ENCODE measurements at regions not wholly inside any gene's neighbourhood (a gene's known extent, or its start where the extent isn't known, plus 50 kb on each side); places are given as distances from the start of the nearest gene placed in this dataset.

DNA sequence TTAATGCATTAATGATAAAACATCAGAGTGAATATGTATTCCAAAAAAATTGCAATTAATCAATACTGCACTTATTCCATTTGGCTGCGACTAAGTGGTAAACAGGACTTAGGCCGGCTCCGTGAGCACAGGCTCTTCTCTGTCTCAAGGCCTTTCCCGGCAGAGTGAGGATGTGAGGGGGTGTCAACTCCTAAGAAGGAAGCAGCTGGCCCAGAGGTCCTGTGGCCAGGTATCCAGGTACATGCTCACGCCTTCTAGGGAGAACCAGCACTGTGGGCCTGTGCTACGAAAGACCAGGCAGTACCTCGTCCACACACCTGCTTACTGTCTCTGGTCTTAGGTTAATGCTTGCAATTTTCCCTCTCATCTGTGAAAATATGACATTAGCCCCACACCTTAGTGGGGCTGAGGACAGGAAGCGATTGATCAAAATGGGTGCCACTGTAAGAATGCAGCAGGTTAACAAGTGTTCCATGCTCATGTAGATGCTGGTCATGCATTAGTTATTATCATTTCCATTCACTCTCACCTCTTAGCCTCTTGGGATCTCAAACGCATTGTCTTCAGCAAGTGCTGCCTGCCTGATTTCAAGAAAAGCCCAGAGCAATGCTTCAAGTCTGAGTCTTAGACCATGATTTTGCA is 175.3 kb downstream of the ABHD5 start:
- in situ Hi-C loops (cut with HindIII; ENCODE audit: low sequenced_read_pairs): no loop called here

DNA sequence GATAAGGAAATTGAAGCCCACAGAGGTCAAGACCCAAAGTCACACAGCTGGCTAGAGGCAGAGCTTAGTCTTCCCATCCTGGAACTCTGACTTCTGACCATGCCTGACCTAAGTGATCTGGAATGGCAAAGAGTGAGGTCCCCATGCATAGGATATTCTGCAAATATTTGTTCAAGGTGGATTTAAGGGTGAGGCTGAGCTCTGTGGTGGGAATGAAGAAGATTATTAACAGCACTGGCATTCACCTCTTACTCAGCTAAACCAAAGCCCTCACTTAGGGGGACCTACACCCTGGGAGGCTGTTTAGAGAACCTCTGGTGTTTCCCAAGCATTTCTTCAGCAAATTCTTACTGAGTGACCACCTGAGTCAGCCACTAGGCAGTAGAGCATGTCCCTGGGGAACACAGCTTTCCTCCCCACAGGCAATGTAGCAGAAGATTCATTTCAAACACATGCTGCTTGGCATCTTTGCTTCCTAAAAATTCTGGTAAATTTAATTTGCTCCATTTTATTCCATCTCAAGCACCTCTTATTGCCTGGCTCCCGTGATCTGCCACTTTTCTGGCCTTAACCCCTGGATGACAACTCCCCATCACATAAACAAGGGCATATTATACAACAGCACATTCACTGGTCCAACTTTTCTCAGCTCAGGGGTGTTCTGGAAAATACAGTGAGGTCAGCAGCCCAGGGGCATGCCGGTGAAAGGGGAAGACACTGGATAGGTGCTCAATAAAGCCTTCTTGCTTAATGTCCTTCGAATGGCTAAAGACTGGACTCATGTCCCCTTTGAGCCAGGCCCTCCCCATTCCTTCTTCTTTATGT is 176.0 kb downstream of the ABHD5 start:
- in situ Hi-C loops (cut with HindIII; ENCODE audit: low sequenced_read_pairs): no loop called here

DNA sequence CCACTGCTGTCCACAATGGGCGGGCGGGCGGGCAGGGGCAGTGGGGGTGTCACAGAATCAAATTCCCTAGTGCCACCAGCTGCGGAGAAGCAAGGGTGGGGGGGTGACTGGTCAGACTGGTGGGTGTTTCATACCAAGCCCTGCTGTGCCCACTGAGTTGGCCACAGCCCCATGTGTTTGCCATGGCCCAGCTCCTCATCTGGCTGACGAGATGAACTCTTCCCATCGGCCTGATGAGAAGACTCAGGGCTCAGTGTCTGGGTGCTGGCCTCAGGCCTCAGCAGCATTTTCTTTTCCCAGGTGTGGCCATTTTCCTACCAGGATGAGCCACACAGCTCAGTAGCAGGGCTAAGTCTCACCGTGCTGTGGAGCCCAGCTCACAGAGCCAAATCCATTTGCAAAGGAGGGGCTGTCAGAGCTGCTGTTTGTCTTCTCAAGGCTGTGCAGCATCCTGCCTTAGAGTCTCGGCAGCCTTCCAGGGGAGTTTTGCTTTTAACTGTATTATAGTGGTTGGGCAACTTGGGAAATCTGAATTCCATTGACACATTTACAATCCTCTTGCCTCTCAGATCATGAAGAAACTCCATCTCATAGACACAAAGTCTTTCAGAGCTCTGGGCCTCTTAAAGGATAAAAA is 176.8 kb downstream of the ABHD5 start:
- in situ Hi-C loops (cut with HindIII; ENCODE audit: low sequenced_read_pairs): no loop called here

- in situ Hi-C loops (cut with HindIII; ENCODE audit: low sequenced_read_pairs): no loop called here
These were observed 178.8 kb downstream of the ABHD5 start for GRCh38 chr3:43869491-43869890.

DNA sequence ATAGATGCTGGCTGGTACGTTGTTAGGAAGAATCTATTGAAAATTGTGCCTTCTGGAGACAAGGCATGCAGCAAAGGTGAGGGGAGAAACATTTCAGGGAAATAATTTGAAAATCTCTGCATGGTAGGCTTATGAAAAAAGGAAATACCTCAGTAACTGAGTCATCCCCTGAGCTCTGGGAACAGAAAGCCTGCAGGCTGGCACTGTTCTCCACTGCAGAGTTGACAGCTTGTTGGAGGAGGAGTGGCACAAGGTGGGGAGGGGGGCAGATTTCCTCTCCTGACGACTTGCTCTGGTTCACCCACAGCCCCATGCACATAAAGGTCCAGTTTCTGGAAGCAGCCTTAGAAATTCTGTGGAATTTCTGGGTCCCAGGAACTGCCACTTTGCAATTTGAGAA is 179.4 kb downstream of the ABHD5 start:
- in situ Hi-C loops (cut with HindIII; ENCODE audit: low sequenced_read_pairs): no loop called here

DNA sequence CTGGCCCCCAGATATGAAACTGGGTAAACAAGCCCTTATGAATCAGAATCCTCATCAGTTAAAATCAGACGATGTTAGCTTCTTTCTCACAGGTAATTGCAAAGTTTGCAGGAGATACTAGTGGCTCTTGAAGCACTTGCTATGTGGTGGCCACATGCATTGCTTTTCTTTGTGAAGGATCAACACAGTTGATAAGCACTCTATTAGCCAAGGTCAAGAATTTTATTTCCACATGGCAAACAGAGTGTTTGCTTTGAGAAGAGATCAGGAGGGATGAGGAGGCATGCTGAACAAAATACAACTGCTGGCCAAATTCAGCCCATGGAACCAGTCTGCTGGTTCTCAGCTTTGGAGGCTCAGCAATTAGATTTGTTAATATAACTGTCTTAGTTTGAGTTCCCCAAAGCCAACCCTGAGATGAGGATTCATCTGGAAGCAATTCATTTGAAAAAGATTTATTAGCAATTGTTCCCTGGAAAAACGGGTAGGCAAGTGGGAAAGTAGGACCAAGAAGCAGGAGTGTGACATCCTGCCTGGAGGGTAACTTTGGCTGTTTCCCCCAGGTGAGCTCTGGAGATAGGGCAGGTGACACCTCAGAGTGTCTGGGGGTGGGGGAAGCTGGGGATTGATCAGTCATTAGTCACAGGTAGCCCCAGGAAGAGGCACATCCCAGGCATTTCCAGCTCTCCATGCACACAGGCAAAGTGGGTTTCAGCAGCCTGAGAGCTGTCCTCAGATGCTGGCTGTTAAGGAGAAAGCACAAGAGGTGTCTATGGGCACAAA is 180.3 kb downstream of the ABHD5 start:
- in situ Hi-C loops (cut with HindIII; ENCODE audit: low sequenced_read_pairs): no loop called here

DNA sequence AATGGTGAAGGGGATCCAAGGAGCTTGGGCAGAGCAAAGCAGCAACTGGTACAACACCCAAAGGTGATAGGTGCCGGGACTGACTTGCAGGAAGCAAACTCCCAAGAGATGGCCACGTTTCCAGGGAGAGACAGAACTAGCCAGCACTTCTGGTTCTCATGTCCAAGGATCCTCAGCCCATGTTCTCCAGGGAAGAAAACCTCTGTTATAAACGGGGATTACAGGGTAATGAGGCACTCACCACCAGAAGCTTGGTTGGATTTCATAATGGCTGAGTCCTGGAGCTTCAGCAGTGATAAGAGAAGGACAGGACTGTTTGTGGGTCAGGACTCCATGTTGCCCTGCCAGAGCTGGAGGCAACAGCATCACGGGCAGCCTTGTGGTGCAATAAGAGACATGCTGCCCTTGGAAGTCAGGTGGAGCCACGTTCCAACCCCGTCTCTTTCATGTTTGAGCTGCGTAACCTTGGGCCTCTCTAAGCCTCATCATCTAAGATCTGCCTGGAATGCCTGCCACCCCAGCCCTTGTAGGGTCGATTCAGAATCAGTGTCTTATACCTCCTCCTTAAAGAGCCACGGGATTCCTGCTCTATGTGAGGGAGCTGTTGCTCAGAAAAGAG is 181.0 kb downstream of the ABHD5 start:
- in situ Hi-C loops (cut with HindIII; ENCODE audit: low sequenced_read_pairs): no loop called here

DNA sequence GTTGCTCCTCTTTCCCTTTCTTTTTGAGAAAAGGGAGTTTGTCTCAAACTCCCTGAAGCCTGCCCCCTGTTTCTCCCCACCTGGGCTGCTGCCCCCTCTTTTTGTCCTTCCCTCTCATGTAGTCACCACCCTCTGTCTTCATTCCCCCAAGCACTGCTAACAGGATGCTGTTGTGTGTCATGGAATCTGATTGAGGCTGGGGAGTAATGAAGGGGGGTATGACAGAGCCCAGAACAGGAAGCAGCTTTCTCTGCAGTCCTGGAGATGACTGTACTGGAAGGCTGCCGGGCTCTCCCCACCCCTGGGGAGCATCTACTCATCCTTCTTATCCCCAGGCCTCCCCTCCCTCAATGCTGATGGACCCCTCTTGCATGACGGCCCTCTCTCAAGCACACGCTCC is 181.6 kb downstream of the ABHD5 start:
- in situ Hi-C loops (cut with HindIII; ENCODE audit: low sequenced_read_pairs): no loop called here

DNA sequence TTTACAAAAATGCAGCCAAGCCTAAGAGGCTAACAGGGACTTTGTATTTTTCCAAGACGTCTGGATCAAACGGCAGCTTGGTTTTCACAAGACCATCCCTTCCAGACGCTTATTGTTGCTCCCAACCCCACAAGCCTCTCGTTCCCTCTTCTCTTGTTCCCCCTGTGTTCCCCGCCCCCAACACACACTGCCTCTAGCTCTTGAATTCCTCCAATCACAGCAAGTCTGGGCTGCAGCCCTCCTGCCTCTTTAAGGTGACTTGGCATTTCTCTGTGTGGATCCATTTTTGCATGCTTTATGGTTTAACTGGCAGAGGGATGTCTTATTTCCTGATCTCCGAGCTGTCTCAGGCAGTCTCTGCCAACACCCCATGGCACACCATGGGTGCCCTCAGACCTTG is 182.2 kb downstream of the ABHD5 start:
- in situ Hi-C loops (cut with HindIII; ENCODE audit: low sequenced_read_pairs): no loop called here

DNA sequence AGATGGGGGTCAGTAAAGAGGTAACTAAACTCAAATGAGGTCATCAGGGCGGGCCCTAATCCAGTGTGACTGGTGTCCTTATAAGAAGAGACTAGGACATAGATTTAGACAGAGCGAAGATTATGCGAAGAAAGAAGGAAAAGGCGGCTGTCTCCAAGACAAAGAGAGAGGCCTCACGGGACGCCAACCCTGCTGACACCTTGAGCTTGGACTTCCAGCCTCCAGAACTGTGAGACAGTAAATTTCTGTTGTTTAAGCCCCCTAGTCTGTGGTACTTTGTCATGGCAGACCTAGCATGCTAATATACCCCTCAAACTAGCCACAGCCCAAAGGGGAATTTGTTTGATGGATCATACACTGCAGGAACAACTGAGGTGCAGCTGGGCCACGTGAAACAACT is 183.0 kb downstream of the ABHD5 start:
- in situ Hi-C loops (cut with HindIII; ENCODE audit: low sequenced_read_pairs): no loop called here

DNA sequence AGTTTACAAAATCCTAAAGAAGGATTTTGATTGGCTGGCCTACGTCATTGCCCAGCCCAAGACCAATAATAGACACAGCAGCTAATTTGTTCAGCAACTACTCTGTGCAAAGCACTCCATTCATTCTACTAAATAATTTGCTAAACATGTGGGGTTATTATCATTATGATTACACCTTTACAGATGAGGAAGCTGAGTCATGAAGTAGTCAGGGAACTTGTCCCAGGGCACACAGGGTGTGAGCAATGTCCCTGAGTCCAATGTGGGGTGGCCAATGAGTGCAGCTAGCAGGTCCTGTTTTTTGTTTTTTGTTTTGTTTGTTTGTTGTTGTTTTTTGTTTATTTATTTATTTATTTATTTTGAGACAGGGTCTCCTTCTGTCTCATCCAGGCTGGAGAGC is 183.6 kb downstream of the ABHD5 start:
- in situ Hi-C loops (cut with HindIII; ENCODE audit: low sequenced_read_pairs): no loop called here

DNA sequence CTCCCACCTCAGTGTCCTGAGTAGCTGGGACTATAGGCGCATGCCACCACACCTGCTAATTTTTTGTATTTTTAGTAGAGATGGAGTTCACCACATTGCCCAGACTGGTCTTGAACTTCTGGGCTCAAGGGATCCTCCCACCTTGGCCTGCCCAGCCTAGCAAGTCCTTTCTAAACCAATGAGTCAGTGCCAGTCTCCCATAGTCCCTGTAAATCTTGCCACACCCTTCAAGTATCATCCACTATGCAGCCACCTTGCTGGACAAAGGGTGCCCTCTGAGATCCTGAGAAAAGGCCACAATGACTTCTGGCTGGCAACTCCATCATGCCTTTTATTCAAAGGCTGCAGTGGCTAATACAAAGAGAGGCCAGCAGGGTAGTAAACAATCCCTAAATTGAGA is 184.0 kb downstream of the ABHD5 start:
- in situ Hi-C loops (cut with HindIII; ENCODE audit: low sequenced_read_pairs): no loop called here

- in situ Hi-C loops (cut with HindIII; ENCODE audit: low sequenced_read_pairs): no loop called here
These were observed 185.9 kb downstream of the ABHD5 start for GRCh38 chr3:43876648-43877047.

DNA sequence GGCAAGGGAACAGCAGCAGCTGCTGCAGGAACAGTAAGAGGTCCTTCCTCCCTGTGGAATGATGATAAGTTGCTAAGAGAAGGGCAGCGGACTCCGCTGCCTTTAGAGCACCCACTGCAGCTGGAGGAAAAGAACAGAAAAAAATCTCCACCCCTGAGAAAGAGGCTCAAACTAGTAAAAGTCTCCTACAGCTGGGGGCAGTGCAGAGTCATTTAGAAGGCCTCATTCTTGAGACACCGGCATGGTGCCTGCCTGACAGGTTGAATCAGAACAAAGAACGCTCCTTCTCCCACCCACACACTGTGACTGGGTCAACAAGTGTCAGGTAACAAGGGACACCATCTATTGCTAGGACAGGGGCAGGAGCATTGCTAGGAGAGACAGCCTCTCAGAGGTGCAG is 188.4 kb downstream of the ABHD5 start:
- in situ Hi-C loops (cut with HindIII; ENCODE audit: low sequenced_read_pairs): no loop called here

- in situ Hi-C loops (cut with HindIII; ENCODE audit: low sequenced_read_pairs): no loop called here
These were observed 192.4 kb downstream of the ABHD5 start for GRCh38 chr3:43882976-43883680.

DNA sequence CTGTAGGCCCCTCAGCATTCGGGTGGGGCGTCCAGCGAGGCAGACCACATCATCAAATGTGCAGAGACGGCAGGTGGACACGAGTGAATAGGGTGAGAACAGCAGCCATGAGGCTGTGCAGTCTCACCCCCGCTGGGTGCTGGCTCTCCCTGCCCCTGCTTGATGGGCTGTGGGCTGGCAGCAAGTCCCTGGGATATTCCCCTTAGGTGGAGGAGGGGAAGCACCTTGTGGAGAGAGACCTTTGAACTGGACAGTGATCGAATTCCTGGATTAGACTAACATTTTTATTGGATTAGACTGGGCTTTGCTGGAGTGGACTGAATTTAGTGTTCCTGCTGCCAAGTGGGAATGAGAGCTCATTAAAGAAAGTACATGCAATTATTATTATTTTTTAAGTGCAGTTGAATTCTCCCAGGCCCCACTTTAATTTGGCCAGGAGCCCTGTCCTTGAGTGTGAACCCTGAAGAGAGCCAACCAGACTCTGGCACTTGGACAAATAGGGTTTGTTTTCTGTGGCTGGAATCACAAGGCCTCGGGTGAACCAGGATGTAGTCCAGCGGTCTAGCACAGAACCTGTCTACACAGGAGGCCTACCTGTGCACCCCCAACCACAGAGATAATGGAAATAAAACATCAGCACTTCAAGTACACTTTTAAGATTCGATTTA is 193.1 kb downstream of the ABHD5 start:
- in situ Hi-C loops (cut with HindIII; ENCODE audit: low sequenced_read_pairs): no loop called here

- in situ Hi-C loops (cut with HindIII; ENCODE audit: low sequenced_read_pairs): no loop called here
These were observed 193.8 kb downstream of the ABHD5 start for GRCh38 chr3:43884581-43884980.

GRCh38 chr3:43885908-43886618 is 195.3 kb downstream of the ABHD5 start:
- in situ Hi-C loops (cut with HindIII; ENCODE audit: low sequenced_read_pairs): no loop called here

DNA sequence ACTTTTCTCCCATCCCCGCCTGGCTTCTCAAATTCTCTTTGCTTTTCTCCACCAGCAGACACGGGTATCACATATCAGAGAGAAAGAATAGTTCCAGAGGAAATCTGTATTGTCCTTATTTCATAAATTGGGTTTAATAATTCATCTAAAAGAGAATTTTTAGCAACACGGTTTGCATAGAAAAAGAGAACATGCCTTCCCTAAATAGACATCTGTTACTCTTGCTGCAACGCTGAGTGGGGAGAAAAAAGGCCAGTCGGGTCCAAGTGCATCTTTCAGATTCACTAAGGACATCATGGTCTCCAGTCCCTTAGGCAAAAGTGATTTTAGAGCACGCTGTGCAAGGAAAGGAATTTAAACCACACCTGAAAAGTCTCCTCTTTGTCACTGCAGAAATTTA is 201.3 kb downstream of the ABHD5 start:
- in situ Hi-C loops (cut with HindIII; ENCODE audit: low sequenced_read_pairs): no loop called here
